IMR-90 (cell line): ENCODE measurements at regions not wholly inside any gene's neighbourhood (a gene's known extent, or its start where the extent isn't known, plus 50 kb on each side); places are given as distances from the start of the nearest gene placed in this dataset.

Experiments
- ATAC-seq: fragments of 200-7000 bp; cut with Tn5 transposase; 2 replicates; pipeline ENCODE4 v1.9.1; 2020; ENCODE audit warnings: low read depth, mild to moderate bottlenecking, moderate library complexity
- BruUV-seq: library from RNA; stranded (reverse); fragments of 400-500 nt; replicated peaks from 2 replicates; lab custom pipeline; 2021; lab: Mats Ljungman, UMichigan
- CTCF ChIA-PET: fragments of 300-600 bp; formaldehyde crosslinking; extraction: SDS; loops from one replicate; lab custom pipeline; 2021; ENCODE audit warnings: antibody characterized with exemption; lab: Yijun Ruan, JAX
- POLR2A ChIA-PET: fragments of 300-600 bp; sonication (Branson Sonifier 250); formaldehyde crosslinking; loops from one replicate; lab custom pipeline; 2022; ENCODE audit warnings: antibody characterized with exemption; ENCODE audit not compliant: unreplicated experiment; lab: Charles Lee
- DNase-seq: peaks from one replicate; pipeline ENCODE4 v3.0.0; 2013
- H2AFZ ChIP-seq: replicated peaks from 2 replicates; pipeline ENCODE3; 2013; ENCODE audit warnings: low read length, mild to moderate bottlenecking; ENCODE audit not compliant: poor library complexity
- H2AK5ac ChIP-seq: 2 replicates; pipeline ENCODE4 v1.6.1; 2013; ENCODE audit warnings: low read depth, low read length, inconsistent platforms
- H2AK9ac ChIP-seq: replicated peaks from 2 replicates; pipeline ENCODE3; 2013; ENCODE audit warnings: mild to moderate bottlenecking, low read depth, low read length, moderate library complexity; ENCODE audit not compliant: poor library complexity
- H2BK120ac ChIP-seq: 2 replicates; pipeline ENCODE4 v1.6.1; 2013; ENCODE audit warnings: low read depth, low read length, inconsistent platforms
- H2BK15ac ChIP-seq: 3 replicates; pipeline ENCODE4 v1.6.1; 2013; ENCODE audit warnings: low read depth, low read length, inconsistent platforms
- H2BK20ac ChIP-seq: 2 replicates; pipeline ENCODE4 v1.6.1; 2013; ENCODE audit warnings: low read depth, mild to moderate bottlenecking, inconsistent platforms, low read length, moderate library complexity
- H2BK5ac ChIP-seq: 2 replicates; pipeline ENCODE4 v1.6.1; 2013; ENCODE audit warnings: mild to moderate bottlenecking, low read depth, low read length, inconsistent platforms; ENCODE audit not compliant: poor library complexity, severe bottlenecking
- H3K14ac ChIP-seq: replicated peaks from 2 replicates; pipeline ENCODE4 v1.6.1; 2013; ENCODE audit warnings: low read depth, low read length, inconsistent platforms
- H3K18ac ChIP-seq: 2 replicates; pipeline ENCODE4 v1.6.1; 2013; ENCODE audit warnings: low read depth, low read length, control low read depth
- H3K23ac ChIP-seq: 2 replicates; pipeline ENCODE4 v1.6.1; 2013; ENCODE audit warnings: low read depth, low read length, inconsistent platforms
- H3K27ac ChIP-seq: 2 replicates; pipeline ENCODE4 v1.5.1; 2013; ENCODE audit warnings: mild to moderate bottlenecking, control low read depth, low read length; ENCODE audit not compliant: insufficient read depth
- H3K27me3 ChIP-seq: 2 replicates; pipeline ENCODE4 v1.6.1; 2013; ENCODE audit warnings: low read length; ENCODE audit not compliant: control insufficient read depth, insufficient read depth
- H3K36me3 ChIP-seq: 2 replicates; pipeline ENCODE4 v1.6.1; 2013; ENCODE audit warnings: low read length, mixed read lengths; ENCODE audit not compliant: control insufficient read depth, insufficient read depth
- H3K4ac ChIP-seq: 2 replicates; pipeline ENCODE4 v1.6.1; 2013; ENCODE audit warnings: low read depth, low read length, inconsistent platforms
- H3K4me1 ChIP-seq: 2 replicates; pipeline ENCODE4 v1.6.1; 2013; ENCODE audit warnings: low read length, mixed read lengths; ENCODE audit not compliant: control insufficient read depth, insufficient read depth
- H3K4me2 ChIP-seq: 2 replicates; pipeline ENCODE4 v1.6.1; 2013; ENCODE audit warnings: low read depth, mild to moderate bottlenecking, control low read depth, low read length, moderate library complexity
- H3K4me3 ChIP-seq: 2 replicates; pipeline ENCODE4 v1.5.1; 2013; ENCODE audit warnings: low read depth, mild to moderate bottlenecking, control low read depth, low read length, moderate library complexity; ENCODE audit not compliant: insufficient read depth
- H3K56ac ChIP-seq: 2 replicates; pipeline ENCODE4 v1.6.1; 2013; ENCODE audit warnings: low read length, inconsistent platforms; ENCODE audit not compliant: insufficient read depth; ENCODE audit errors: extremely low read depth
- H3K79me1 ChIP-seq, 2 experiments: 2 replicates each; pipeline ENCODE4 v1.6.1; 2013; ENCODE audit warnings: low read length in 2 of 2, inconsistent platforms in 1 of 2, low read depth in 1 of 2
- H3K9ac ChIP-seq: 2 replicates; pipeline ENCODE4 v1.6.1; 2013; ENCODE audit warnings: low read depth, low read length, control low read depth
- H3K9me1 ChIP-seq: 2 replicates; pipeline ENCODE4 v1.6.1; 2013; ENCODE audit warnings: low read length, inconsistent platforms; ENCODE audit not compliant: insufficient read depth
- H3K9me3 ChIP-seq: 2 replicates; pipeline ENCODE4 v1.6.1; 2013; ENCODE audit warnings: low read length; ENCODE audit not compliant: control insufficient read depth, insufficient read depth
- H4K20me1 ChIP-seq: 2 replicates; pipeline ENCODE4 v1.6.1; 2013; ENCODE audit warnings: low read length, inconsistent platforms; ENCODE audit not compliant: insufficient read depth
- H4K5ac ChIP-seq: 2 replicates; pipeline ENCODE4 v1.6.1; 2013; ENCODE audit warnings: mild to moderate bottlenecking, low read depth, low read length, control low read depth
- H4K8ac ChIP-seq, 2 experiments: 2 replicates each; pipeline ENCODE4 v1.6.1; 2013; ENCODE audit warnings: low read depth in 2 of 2, low read length in 2 of 2, control low read depth in 1 of 2, inconsistent platforms in 1 of 2
- H4K91ac ChIP-seq: 2 replicates; pipeline ENCODE4 v1.6.1; 2013; ENCODE audit warnings: low read depth, low read length, inconsistent platforms; ENCODE audit not compliant: insufficient read depth
- BHLHE40 ChIP-seq: fragments of 150-350 bp; IDR thresholded peaks from 2 replicates; pipeline ENCODE4 v1.6.1; 2016; ENCODE audit warnings: mild to moderate bottlenecking, low read depth, low read length
- CEBPB ChIP-seq: IDR thresholded peaks from 2 replicates; pipeline ENCODE4 v1.6.1; 2012; ENCODE audit warnings: low read depth, low read length, improper control_type of control experiment
- CHD1 ChIP-seq: IDR thresholded peaks from 2 replicates; pipeline ENCODE4 v1.6.1; 2012; ENCODE audit warnings: low read depth, low read length, improper control_type of control experiment
- CTCF ChIP-seq: conservative IDR thresholded peaks from 2 replicates; pipeline ENCODE4 v1.5.1; 2012; ENCODE audit warnings: mild to moderate bottlenecking, low read depth, low read length, improper control_type of control experiment
- ELK1 ChIP-seq: fragments of 150-350 bp; IDR thresholded peaks from 2 replicates; pipeline ENCODE4 v1.6.1; 2016; ENCODE audit warnings: low read depth, mild to moderate bottlenecking, low read length, moderate library complexity, borderline replicate concordance
- FOS ChIP-seq: fragments of 150-350 bp; IDR thresholded peaks from 2 replicates; pipeline ENCODE4 v1.6.1; 2016; ENCODE audit warnings: low read depth, low read length
- MAFK ChIP-seq: IDR thresholded peaks from 2 replicates; pipeline ENCODE4 v1.6.1; 2012; ENCODE audit warnings: low read depth, low read length, improper control_type of control experiment
- MAZ ChIP-seq: IDR thresholded peaks from 2 replicates; pipeline ENCODE4 v1.6.1; 2012; ENCODE audit warnings: low read depth, mild to moderate bottlenecking, low read length, improper control_type of control experiment, moderate library complexity, borderline replicate concordance
- MXI1 ChIP-seq: IDR thresholded peaks from 2 replicates; pipeline ENCODE4 v1.6.1; 2012; ENCODE audit warnings: low read depth, mild to moderate bottlenecking, low read length, moderate library complexity, borderline replicate concordance
- NFE2L2 ChIP-seq: fragments of 150-350 bp; IDR thresholded peaks from 2 replicates; pipeline ENCODE4 v1.6.1; 2016; ENCODE audit warnings: low read depth, mild to moderate bottlenecking, low read length
- POLR2A ChIP-seq: IDR thresholded peaks from 2 replicates; pipeline ENCODE4 v1.6.1; 2012; ENCODE audit warnings: mild to moderate bottlenecking, low read depth, low read length
- RAD21 ChIP-seq: IDR thresholded peaks from 2 replicates; pipeline ENCODE4 v1.6.1; 2012; ENCODE audit warnings: low read length, improper control_type of control experiment
- RCOR1 ChIP-seq: IDR thresholded peaks from 2 replicates; pipeline ENCODE4 v1.6.1; 2012; ENCODE audit warnings: mild to moderate bottlenecking, low read length, improper control_type of control experiment; ENCODE audit not compliant: insufficient replicate concordance
- RFX5 ChIP-seq: IDR thresholded peaks from 2 replicates; pipeline ENCODE4 v1.8.0; 2012; ENCODE audit warnings: low read depth, mild to moderate bottlenecking, low read length, moderate library complexity
- SMC3 ChIP-seq: fragments of 150-350 bp; IDR thresholded peaks from 2 replicates; pipeline ENCODE4 v1.6.1; 2016; ENCODE audit warnings: low read depth, mild to moderate bottlenecking, antibody characterized with exemption, low read length, moderate library complexity
- WGBS, 2 experiments: methylation state at CpG; one replicate each; pipeline versions ENCODE4 v1.1.5 to v1.1.7; 2013; ENCODE audit warnings: missing lambda C conversion rate in 2 of 2; ENCODE audit not compliant: insufficient read length in 1 of 2; ENCODE audit errors: extremely low coverage in 2 of 2; 5-methylcytosine and 5-hydroxymethylcytosine counted together
- dilution Hi-C: fragments of 300-500 bp; cut with HindIII; formaldehyde crosslinking; loops from one replicate; pipeline ENCODE4 v1.14.3; 2018; ENCODE audit warnings: low sequenced_read_pairs; ENCODE audit not compliant: unreplicated experiment
- in situ Hi-C: fragments of 300-500 bp; cut with MboI; formaldehyde crosslinking; loops from 3 replicates; pipeline ENCODE4 v1.14.3; 2019; ENCODE audit warnings: low sequenced_read_pairs, inconsistent platforms, mixed read lengths
- intact Hi-C: fragments of 100-400 bp; cut with micrococcal nuclease; formaldehyde crosslinking; loops from 2 replicates; pipeline ENCODE4 v1.10.0; 2022
- TF ChIP-seq, protein P1 (sequence below): fragments of 150-350 bp; IDR thresholded peaks from 2 replicates; pipeline ENCODE4 v1.6.1; 2017; ENCODE audit warnings: mild to moderate bottlenecking, antibody characterized with exemption, low read length, low read depth

DNA sequence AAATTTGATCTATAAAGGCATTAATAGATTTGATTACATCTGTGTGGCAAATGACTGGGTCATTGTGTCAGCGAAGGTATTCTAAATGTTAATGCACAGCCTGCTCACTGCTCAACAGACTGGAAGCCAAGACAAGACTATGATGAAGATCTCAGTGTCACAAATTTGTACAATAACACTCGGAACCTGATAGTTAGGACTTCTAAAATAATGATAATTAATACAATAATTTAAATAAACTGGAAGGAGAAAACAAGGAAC, 217.4 kb downstream of the CENPC start:
- DNase-seq (no peak), ATAC-seq (no peak)
- no CpG with 5 or more reads among the region's 2 CpGs for WGBS, 2 experiments
- no peak overlapping the region for H2BK20ac ChIP-seq
- H3K23ac ChIP-seq: no peak overlapping the region
- no peaks in the 10 kb centered on the region for H3K9me1 ChIP-seq
- no peaks in the 10 kb centered on the region for H3K9me3 ChIP-seq
- CTCF ChIA-PET: interaction anchor here (1.3 kb wide), 1 partner anchor 8 kb away, joined by 3 read pairs; no protein-coding TSS in a partner anchor
- no peak overlapping the region for H2BK5ac ChIP-seq
- H3K27me3 ChIP-seq: no peaks in the 10 kb centered on the region
- H4K91ac ChIP-seq: no peak overlapping the region
- no peak overlapping the region for H4K8ac ChIP-seq
- H4K5ac ChIP-seq: no peak overlapping the region
- no peaks in the 10 kb centered on the region for H3K36me3 ChIP-seq
- H3K56ac ChIP-seq: no peak overlapping the region
- TF ChIP-seq MXI1: no peak
- TF ChIP-seq, protein P1, sequence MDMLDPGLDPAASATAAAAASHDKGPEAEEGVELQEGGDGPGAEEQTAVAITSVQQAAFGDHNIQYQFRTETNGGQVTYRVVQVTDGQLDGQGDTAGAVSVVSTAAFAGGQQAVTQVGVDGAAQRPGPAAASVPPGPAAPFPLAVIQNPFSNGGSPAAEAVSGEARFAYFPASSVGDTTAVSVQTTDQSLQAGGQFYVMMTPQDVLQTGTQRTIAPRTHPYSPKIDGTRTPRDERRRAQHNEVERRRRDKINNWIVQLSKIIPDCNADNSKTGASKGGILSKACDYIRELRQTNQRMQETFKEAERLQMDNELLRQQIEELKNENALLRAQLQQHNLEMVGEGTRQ: no peak
- TF ChIP-seq CHD1: no peak
- TF ChIP-seq RFX5: no peak
- TF ChIP-seq SMC3: no peak
- no peak for TF ChIP-seq CTCF
- TF ChIP-seq CEBPB: no peak
- no peak for TF ChIP-seq FOS
- TF ChIP-seq RAD21: no peak
- no peak for TF ChIP-seq POLR2A
- TF ChIP-seq BHLHE40: no peak
- no peak for TF ChIP-seq MAFK
- TF ChIP-seq RCOR1: no peak
- no peak for TF ChIP-seq NFE2L2
- TF ChIP-seq ELK1: no peak
- TF ChIP-seq MAZ: no peak
- no peak overlapping the region for H3K4ac ChIP-seq
- H2BK120ac ChIP-seq: no peak overlapping the region
- H2AFZ ChIP-seq: no peak overlapping the region
- POLR2A ChIA-PET: no interaction called here
- no TSS peak for BruUV-seq
- no peak overlapping the region for H2AK9ac ChIP-seq
- H3K14ac ChIP-seq: no peak overlapping the region
- no peaks in the 10 kb centered on the region for H3K4me1 ChIP-seq
- intact Hi-C loops (no loop called here), in situ Hi-C loops (no loop called here), dilution Hi-C loops (no loop called here)
- H3K27ac ChIP-seq: no peak overlapping the region
- no peaks in the 10 kb centered on the region for H4K20me1 ChIP-seq
- H3K4me2 ChIP-seq: no peak overlapping the region
- H2AK5ac ChIP-seq: no peak overlapping the region
- no peak overlapping the region for H3K4me3 ChIP-seq
- no peak overlapping the region for H3K9ac ChIP-seq
- no peak overlapping the region for H2BK15ac ChIP-seq
- no peak overlapping the region for H3K18ac ChIP-seq
- no peaks in the 10 kb centered on the region for H3K79me1 ChIP-seq
